ENCODE measurements at regions not wholly inside any gene's neighbourhood (a gene's known extent, or its start where the extent isn't known, plus 50 kb on each side); places are given as distances from the start of the nearest gene placed in this dataset.

DNA sequence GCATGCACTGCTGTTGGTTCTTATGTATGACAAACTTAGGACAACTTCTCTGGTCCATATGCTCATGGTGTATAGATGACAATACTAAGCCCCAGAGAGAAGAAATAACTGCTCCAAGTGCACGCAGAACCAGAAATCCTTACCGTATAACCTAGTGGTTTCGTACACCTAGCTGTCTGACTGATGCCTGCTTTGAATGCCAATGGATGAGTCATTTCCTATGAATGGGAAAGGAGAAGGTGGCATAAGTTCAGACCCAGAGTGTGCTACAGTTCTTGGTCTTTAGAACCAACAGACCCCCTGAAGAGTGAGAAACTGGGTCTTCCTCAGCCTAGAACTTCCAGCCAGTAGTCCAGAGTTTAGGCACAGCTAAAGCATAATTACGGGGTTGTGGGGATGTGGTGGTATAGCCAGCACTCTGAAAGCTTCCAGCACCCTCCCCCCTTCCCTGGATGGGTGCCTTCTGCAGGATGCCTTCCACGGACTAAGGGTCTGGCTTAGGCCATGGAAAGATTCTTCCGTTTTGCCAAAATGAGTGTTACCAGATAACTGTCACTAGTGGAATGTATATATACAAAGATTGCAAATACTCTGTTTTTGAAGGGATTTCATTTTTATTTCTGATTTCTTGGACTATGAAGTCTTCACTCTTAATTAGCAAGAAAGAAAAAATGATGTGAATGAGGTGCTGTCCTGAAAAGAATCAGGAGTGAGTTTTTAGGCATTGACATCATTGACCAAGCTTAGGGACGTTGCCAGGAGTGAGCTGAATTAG, 84.6 kb upstream of the PACRGL start:
- no peak for DNase-seq

DNA sequence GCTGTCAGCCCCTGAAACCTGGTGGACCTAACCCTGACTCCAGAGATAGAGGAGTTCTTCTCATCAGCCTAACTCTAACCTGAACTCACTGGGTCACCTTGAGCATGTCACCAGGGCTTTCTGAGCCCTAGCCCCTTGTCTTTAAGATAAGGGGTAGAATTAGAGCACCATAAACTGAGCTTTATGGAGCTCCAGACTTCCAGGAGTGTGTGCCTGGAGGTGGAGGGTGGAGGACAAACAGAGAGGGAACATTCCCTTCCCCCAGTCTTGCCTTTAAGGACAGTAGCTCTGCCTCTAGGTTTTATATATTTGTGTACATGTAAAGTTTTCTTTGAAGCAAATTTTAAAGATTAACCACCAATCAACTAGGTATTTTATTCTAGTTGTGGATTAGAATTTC, 83.9 kb upstream of the PACRGL start:
- DNase-seq, result no peak

DNA sequence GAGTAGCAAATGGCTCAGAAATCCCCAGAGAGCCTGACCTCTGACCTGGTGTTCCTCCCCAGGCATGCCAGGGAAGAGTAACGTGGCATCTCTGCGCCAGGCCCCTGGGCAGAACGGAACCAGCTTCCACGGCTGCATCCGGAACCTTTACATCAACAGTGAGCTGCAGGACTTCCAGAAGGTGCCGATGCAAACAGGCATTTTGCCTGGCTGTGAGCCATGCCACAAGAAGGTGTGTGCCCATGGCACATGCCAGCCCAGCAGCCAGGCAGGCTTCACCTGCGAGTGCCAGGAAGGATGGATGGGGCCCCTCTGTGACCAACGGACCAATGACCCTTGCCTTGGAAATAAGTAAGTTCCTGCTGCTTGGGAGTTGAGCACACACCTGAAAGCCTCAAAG, 83.4 kb upstream of the PACRGL start:
- DNase-seq, result no peak

DNA sequence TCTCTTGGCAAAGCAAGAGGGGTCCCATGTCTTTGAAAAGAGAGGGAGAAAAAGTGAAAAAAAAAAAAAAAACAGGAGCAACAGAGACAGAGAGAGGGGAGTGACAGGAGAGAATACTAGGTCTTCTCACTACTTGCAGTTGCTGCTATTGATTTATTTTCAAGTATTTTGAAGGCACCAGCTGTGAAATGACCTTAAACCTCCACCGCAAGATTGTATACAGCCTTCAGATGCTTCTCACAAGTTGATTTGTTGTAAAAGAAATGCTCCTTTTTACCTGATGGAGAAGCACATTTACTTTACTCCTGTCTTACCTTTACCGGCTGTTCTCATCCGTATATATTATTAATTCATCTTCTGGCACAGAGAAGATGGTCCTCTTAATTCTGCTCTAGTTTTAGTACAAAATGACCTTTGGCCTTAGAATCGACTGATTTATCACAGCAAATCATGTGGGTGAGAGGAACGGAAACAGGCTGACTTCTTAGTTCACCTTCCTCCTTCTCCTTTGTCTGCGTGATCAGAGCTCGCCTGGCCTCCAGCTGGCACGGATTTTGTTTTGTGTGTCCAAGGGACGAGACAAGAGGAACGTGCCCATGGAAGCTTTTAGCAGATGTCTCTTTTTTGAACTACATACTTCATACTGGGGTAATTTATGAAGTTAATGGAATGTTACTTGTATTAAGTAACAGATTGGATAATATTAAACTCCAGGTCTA, 82.4 kb upstream of the PACRGL start:
- DNase-seq, result no peak

DNA sequence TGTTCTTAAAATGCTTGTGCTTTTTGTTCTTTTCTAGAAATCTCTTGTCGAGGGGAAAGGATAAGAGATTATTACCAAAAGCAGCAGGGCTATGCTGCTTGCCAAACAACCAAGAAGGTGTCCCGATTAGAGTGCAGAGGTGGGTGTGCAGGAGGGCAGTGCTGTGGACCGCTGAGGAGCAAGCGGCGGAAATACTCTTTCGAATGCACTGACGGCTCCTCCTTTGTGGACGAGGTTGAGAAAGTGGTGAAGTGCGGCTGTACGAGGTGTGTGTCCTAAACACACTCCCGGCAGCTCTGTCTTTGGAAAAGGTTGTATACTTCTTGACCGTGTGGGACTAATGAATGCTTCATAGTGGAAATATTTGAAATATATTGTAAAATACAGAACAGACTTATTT, 81.5 kb upstream of the PACRGL start:
- no peak for DNase-seq

DNA sequence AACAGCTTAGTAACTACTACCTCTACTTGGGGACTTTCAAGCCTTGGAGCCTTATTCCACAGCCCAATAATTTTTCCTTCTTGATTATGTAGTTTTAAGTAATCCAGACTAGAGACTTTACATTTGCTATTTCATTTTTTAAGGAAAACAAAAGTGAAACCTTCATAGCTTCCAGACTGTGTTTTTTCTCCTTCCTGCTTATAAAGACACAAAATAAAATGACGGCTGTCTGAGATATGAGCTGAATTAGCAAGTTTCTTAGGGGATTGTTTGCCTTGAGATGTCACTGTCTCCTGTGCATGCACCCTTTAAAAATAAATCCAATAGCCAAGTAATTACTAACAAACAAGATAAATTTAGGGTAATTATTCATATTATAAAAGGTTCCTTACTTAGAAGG, 78.8 kb upstream of the PACRGL start:
- no peak for DNase-seq

DNA sequence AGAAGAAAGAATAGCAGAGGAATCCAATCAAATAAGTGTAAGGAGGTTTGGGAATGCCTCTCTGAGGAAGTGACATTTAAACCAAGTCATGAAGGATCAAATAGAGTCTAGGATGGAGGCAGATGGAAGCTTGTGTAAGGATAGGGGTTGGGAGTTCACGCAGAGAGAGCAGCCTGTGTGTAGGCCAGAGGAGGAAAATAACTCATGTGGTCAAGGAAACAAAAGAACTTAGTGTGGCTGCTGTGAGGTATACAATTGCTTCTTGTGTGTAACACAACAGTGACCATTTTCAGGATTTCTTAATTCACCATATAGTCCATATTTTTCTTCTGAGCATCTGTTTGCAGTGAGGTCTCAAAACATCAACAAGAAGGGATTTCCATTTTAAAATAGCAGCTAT, 77.6 kb upstream of the PACRGL start:
- no peak for DNase-seq

DNA sequence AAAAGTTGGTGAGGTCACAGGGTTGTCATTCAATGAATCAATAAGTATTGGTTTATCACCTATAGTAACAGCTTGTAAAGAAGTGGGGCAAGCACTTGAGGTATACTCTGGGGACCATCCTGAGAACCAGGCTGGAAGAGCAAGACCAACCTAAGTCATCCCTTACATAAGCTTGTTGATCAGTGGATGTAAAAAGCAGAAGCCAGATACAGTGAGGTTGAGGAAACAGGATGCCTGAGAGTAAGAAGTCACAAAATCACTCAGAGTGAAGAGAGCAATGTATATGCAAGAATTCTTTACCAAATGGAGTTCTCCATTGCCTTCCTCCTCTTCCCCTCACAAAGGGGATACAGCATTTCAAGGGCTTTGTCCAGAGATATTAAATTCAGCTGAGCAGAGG, 76.3 kb upstream of the PACRGL start:
- no peak for DNase-seq

DNA sequence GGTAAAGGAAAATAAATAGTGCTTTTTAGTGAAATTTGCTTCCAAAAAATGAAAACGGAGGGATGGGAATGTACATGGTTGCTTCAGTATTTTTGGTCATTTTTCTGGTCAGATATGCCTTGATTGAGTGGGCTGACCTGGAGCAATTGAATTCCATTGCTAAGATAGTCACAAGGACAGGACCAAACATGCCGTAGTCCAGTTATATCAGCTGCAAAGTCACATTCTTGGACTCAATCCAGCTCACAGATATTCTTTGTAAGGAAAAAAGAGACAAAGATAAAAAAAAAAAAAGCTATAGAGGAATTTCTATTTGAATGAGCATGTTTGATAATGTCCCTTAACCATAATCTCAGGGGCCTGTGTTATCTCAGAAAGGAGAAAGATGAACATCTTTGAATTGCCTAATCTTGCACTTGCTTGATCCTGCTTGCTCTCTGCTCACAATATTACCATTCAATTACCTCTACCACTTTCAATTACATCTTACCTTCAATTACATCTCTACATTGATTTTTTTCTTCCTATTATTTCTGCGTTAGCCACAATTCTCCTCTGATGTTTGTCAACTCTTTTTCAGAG, 75.4 kb upstream of the PACRGL start:
- no peak for DNase-seq

DNA sequence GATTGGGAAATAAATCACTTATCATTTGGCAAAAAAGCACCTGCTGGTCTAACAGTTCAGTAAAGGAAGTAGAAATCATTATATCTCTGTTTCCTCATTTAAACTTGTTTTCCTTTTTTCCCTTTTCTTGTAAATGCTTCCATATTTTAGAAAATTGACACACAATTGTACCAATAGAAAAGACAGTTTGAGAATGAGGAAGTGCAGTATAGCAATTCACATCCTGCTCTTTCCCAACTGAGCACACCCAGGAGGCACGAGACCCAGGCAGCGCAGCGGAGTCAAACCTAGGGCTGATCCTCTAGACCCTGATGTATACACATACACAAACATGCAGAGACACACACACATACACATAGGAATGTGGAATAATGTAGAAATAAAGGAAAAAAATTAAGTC, 74.8 kb upstream of the PACRGL start:
- DNase-seq, result no peak

DNA sequence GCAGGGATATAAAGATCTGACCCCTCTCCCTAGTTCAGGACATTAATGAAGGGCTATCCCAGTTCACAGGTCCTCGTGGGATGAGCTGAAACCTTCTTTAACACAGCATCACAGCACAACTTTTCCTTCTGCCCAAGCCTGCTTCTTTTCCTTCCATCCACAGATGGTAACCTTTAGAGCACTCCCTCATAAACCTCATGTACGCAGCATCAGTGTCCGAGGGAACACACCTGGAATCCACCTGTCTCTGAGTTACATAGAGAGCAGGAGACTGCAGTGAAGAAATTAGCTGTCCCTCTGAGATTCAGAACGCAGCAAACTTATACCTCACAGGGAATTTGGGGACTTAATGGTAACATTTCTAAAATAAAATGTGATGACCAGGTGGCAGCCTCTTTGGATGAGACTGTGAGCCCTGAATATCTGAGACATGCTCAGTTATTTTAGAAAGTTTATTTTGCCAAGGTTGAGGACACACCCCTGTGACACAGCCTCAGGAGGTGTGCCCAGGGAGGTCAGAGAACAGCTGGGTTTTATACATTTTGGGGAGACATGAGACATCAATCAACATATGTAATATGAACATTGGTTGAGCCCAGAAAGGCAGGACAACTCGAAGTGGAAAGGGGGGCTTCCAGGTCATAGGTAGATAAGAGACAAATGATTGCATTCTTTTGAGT, 73.8 kb upstream of the PACRGL start:
- DNase-seq, result no peak

DNA sequence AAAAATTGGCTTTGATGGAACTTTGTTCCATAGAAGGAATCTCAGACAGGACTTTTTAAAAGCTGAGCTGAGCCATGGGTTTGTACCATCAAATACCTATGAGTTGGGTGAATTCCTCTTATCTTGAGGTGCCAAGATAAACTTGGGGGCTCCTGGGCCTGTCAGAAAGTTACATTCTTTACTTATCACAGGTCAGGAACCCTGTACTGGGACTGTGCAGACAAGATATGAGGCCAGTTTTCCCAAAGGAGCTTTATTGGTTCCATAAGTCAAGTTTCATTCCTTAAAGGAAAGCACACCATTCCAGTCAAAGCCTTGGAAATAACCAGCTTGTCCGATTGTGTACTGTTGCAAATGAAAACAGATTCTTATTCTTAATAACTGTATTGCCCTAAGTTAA, 72.4 kb upstream of the PACRGL start:
- DNase-seq, result no peak

DNA sequence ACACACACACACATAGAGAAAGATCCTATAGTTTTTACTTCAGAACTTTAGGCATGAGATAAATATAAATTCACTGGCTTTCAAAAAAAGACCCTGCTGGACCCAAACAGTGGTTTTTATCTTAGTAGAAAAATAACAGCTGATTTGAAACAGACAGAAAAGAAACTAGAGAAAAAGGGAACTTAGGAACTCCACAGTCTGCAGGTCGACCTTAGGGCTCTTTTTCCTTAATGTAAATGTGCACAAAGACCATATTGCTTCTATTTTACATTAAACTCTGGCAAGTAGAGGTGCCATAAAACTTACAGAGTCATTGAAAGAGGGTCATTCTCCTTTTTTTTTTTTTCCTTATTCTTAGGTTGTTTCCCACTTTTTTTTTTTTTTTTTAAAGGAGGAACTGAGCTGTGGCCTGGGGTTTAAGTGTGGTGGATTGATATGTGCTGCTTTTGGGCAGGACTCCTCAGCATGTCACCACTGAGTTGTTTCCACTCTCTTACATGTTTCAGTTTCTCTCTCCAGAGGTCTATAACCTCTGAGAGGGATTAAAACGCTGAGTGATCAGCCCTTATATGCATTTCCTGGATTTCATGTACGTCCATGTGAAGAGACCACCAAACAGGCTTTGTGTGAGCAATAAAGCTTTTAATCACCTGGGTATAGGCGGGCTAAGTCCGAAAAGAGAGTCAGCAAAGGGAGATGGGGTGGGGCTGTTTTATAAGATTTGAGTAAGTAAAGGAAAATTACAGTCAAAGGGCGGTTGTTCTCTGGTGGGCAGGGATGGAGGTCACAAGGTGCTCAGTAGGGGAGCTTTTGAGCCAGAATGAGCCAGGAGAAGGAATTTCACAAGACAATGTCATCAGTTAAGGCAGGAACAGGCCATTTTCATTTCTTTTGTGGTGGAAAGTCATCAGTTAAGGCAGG, 70.8 kb upstream of the PACRGL start:
- no peak for DNase-seq

DNA sequence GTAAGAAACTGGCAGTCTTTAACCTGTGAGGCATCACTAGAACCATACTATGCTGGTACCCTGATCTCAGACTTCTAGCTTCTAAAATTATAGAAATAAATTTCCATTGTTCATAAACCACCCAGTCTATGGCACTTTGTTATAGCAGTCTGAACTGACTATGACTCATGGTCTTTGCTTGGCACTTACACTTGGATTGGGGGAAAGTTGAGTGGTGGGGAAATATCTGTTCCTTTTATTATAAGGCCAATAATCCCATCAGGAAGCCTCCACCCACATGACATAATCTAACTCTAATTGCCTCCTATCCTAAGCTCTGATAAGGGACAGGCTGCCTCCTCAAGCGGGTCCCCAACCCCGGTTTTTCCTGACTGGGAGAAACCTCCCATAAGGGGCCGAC, 61.4 kb upstream of the PACRGL start:
- no peak for DNase-seq

DNA sequence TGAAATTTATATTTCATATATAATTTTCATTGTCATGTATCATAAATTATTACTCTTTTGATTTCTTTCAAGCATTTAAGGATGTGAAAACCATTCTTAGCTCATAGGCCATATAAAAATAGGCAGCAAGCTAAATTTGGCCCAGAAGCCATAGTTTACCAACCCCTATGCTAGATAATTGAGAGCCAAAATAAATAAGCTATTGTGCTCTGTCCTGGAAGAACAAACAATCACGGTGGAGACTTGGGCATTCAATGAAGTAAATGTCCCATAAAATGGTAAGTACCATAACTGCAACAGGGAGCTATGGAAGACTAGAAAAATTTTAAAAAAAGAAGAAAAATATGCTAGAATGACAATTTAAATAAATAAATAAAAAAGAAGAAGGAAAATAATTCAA, 60.9 kb upstream of the PACRGL start:
- no peak for DNase-seq

DNA sequence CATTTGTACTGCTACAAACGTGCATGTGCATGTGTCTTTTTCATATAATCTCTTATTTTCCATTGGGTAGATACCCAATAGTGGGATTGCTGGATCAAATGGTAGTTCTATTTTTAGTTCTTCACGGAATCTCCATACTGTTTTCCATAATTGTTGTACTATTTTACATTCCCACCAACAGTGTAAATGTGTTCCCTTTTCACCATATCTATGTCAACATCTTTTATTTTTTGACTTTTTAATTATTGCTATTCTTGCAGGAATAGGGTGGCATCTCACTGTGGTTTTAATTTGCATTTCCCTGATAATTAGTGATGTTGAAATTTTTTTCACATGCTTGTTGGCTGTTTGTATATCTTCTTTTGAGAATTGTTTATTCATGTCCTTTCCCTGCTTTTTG, 59.3 kb upstream of the PACRGL start:
- no peak for DNase-seq

DNA sequence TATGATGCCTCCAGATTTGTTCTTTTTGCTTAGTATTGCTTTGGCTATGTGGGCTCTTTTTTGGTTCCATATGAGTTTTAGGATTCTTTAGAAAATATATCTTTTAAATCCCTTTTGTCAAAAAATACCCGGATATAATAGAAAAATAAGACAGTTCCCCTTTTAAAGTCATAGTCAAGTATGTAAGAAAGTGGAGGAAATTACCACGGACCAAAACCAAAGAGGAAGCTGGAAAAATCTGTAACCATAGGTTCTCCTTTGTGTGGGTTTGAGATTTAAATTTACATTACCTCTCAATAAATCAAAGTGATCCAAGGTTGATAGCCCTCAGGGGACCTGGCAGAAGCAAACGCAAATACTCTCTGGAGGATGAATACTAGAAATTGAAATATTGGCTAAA, 58.3 kb upstream of the PACRGL start:
- DNase-seq, result no peak

DNA sequence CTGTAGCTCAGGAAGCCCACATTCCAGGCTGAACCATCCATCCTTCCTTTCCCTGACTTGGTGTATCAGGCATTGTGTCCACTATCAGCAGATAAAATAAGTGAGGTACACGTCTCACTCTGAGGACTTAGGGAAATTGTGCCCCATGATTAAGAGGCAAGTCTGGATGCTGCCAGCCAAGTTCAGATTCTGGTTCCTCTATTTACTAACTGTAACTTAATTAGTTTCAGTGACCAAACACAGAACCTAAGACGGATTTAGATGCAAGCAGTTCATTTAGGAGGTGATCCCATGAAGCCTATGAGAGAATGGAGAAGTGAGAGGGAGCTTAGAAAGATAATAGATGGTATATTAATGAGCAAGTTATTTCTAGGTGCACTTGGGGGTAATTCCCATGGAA, 56.6 kb upstream of the PACRGL start:
- DNase-seq, result no peak

DNA sequence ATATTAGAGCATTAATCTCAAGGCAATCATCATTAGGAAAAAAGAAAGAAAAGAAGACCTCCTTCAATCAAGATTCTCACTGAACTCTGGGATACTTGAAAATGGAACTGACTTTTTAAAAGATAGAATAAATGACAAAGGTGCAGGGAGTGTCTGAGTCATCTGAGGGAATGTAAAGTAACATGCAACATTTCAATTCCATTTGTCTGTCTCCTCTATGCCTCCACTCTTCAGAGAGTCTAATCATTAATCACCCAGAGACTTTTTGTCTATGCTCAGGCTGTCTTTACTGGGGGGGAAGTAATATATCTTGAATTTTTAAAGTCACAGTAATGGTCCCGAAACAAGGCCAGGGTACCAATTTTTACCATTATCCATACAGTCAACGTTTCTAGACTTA, 55.0 kb upstream of the PACRGL start:
- no peak for DNase-seq

DNA sequence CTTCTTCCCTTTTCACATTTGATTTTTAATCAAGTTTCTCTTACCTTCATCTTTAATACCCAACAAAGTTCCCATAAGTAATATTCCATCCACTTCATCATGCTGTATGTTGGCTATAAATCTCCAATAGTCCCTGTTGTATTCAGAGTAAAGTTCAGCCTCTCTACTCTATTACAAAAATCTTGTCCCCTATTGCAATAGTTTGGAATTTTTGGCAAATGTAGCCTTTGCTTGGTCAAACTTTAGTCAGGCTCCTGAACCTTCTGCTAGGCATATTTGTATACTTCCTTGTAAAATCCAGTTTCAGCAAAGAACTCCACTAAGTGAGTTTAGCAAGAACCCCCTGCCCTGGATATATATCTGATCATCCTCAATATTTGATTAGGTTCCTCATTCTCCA, 54.0 kb upstream of the PACRGL start:
- DNase-seq, result no peak
